NT2/D1 (cell line): ENCODE measurements at regions not wholly inside any gene's neighbourhood (a gene's known extent, or its start where the extent isn't known, plus 50 kb on each side); places are given as distances from the start of the nearest gene placed in this dataset.

Experiments
- SUZ12 ChIP-seq: IDR thresholded peaks from 2 replicates; pipeline ENCODE4 v1.6.1; 2011; ENCODE audit not compliant: insufficient read length, insufficient read depth; ENCODE audit errors: extremely low read depth
- YY1 ChIP-seq: IDR thresholded peaks from 2 replicates; pipeline ENCODE4 v1.6.1; 2011; ENCODE audit not compliant: insufficient read length, insufficient read depth
- ZNF274 ChIP-seq: IDR thresholded peaks from 2 replicates; pipeline ENCODE4 v1.6.1; 2011; ENCODE audit warnings: mild to moderate bottlenecking, low read depth, low read length

- TF ChIP-seq ZNF274 (no peak), SUZ12 (no peak), YY1 (no peak)
These were observed 342.5 kb downstream of the ELAVL2 start for GRCh38 chr9:23483566-23483965.
